ENCODE measurements at regions not wholly inside any gene's neighbourhood (a gene's known extent, or its start where the extent isn't known, plus 50 kb on each side); places are given as distances from the start of the nearest gene placed in this dataset.

DNA sequence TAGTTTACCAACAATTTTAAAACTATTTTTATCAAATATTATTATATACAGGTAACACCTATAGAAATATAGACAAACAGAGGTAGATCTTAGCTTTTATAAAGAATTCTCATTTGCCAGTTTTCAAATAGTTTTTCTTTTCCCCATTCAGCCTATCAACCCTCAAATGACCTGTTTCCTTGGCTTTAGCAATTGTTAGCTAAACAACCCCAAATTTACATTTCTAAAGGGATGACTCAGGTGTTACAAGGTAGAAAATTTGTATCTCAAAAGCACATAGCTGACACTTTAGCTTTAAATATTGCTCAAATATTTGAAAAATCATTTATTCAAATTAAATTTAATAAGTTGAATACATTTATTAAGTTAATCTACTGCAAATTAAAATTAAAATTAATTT, 1207.2 kb downstream of the SLITRK1 start:
- no peaks in the 10 kb centered on the region for H3K9me1 ChIP-seq (replicated peaks; ENCODE audit: control insufficient read depth, extremely low read depth, insufficient read depth, low read length)
- H3K79me2 ChIP-seq (ENCODE audit: control insufficient read depth, insufficient read depth, low read length) = no peaks in the 10 kb centered on the region
- no peak overlapping the region for H3K4me3 ChIP-seq (replicated peaks in 1 of 3; ENCODE audit: insufficient read depth in 1 of 3, low read depth in 1 of 3, low read length in 3 of 3)
- CTCF ChIA-PET = interaction anchor here (0.8 kb wide), 1 partner anchor 267 kb away, joined by 3 read pairs; no protein-coding TSS in a partner anchor
- no peaks in the 10 kb centered on the region for H3K36me3 ChIP-seq (ENCODE audit: control insufficient read depth in 2 of 2, extremely low read depth in 1 of 2, insufficient read depth in 2 of 2, low read length in 2 of 2)
- no peaks in the 10 kb centered on the region for H3K27me3 ChIP-seq (ENCODE audit: control insufficient read depth in 2 of 2, insufficient read depth in 2 of 2, low read length in 2 of 2)
- dilution Hi-C loops (cut with MboI; ENCODE audit: extremely low pct_ligation_motif_present, low sequenced_read_pairs) (no loop called here), intact Hi-C loops (cut with micrococcal nuclease) (no loop called here)
- no peak overlapping the region for H3K4me2 ChIP-seq (ENCODE audit: insufficient read depth, low read length)
- H2AFZ ChIP-seq (ENCODE audit: low read depth, low read length) = no peak overlapping the region
- H3K9me3 ChIP-seq (replicated peaks; ENCODE audit: control insufficient read depth, insufficient read depth, low read length) = no peaks in the 10 kb centered on the region
- H3K9ac ChIP-seq (replicated peaks; ENCODE audit: extremely low read depth, insufficient read depth, low read length) = no peak overlapping the region
- DNase-seq (ENCODE audit: low read depth, low spot score) (no peak), FAIRE-seq (no peak)
- no peak overlapping the region for H3K27ac ChIP-seq (ENCODE audit: insufficient read depth, low read depth, low read length)
- no TSS peak for BruUV-seq (replicated peaks)
- POLR2A ChIA-PET = no interaction called here
- no peaks in the 10 kb centered on the region for H3K4me1 ChIP-seq (ENCODE audit: control insufficient read depth, extremely low read depth, insufficient read depth, low read length)
- no peaks in the 10 kb centered on the region for H4K20me1 ChIP-seq (replicated peaks; ENCODE audit: control insufficient read depth, extremely low read depth, insufficient read depth, low read length)
- TF ChIP-seq, protein P1, sequence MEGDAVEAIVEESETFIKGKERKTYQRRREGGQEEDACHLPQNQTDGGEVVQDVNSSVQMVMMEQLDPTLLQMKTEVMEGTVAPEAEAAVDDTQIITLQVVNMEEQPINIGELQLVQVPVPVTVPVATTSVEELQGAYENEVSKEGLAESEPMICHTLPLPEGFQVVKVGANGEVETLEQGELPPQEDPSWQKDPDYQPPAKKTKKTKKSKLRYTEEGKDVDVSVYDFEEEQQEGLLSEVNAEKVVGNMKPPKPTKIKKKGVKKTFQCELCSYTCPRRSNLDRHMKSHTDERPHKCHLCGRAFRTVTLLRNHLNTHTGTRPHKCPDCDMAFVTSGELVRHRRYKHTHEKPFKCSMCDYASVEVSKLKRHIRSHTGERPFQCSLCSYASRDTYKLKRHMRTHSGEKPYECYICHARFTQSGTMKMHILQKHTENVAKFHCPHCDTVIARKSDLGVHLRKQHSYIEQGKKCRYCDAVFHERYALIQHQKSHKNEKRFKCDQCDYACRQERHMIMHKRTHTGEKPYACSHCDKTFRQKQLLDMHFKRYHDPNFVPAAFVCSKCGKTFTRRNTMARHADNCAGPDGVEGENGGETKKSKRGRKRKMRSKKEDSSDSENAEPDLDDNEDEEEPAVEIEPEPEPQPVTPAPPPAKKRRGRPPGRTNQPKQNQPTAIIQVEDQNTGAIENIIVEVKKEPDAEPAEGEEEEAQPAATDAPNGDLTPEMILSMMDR (IDR thresholded peaks at IDR 0.05; ENCODE audit: extremely low read depth in 1 of 2, insufficient read depth in 1 of 2, low read depth in 1 of 2, low read length in 2 of 2) = no peak
- TF ChIP-seq FOS (IDR thresholded peaks at IDR 0.05; ENCODE audit: borderline replicate concordance, insufficient read depth, low read length) (no peak), MYC (IDR thresholded peaks at IDR 0.05; ENCODE audit: low read depth, low read length) (no peak), EZH2 (IDR thresholded peaks at IDR 0.05; ENCODE audit: borderline replicate concordance, low read depth, low read length, severe bottlenecking) (no peak), JUN (IDR thresholded peaks at IDR 0.05; ENCODE audit: borderline replicate concordance, insufficient read depth, insufficient read length, low read depth) (no peak), POLR2AphosphoS5 (IDR thresholded peaks at IDR 0.05; ENCODE audit: insufficient read depth, low read depth, low read length) (no peak), POLR2A (IDR thresholded peaks at IDR 0.05; ENCODE audit: low read depth, low read length) (no peak), GATA2 (IDR thresholded peaks at IDR 0.05; ENCODE audit: insufficient read depth, insufficient read length, low read depth, low read length) (no peak)
- TF ChIP-seq, protein P2, sequence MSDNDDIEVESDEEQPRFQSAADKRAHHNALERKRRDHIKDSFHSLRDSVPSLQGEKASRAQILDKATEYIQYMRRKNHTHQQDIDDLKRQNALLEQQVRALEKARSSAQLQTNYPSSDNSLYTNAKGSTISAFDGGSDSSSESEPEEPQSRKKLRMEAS (IDR thresholded peaks at IDR 0.05; ENCODE audit: insufficient read depth, insufficient read length) = no peak

Data from endothelial cell of umbilical vein (primary cell).